ENCODE measurements at regions not wholly inside any gene's neighbourhood (a gene's known extent, or its start where the extent isn't known, plus 50 kb on each side); places are given as distances from the start of the nearest gene placed in this dataset.

GRCh38 chr16:47966325-47966724 lies 189.5 kb downstream of the ABCC12 start:
- TF ChIP-seq POLR2A (IDR thresholded peaks at IDR 0.05) = no peak
- TF ChIP-seq, protein P1, sequence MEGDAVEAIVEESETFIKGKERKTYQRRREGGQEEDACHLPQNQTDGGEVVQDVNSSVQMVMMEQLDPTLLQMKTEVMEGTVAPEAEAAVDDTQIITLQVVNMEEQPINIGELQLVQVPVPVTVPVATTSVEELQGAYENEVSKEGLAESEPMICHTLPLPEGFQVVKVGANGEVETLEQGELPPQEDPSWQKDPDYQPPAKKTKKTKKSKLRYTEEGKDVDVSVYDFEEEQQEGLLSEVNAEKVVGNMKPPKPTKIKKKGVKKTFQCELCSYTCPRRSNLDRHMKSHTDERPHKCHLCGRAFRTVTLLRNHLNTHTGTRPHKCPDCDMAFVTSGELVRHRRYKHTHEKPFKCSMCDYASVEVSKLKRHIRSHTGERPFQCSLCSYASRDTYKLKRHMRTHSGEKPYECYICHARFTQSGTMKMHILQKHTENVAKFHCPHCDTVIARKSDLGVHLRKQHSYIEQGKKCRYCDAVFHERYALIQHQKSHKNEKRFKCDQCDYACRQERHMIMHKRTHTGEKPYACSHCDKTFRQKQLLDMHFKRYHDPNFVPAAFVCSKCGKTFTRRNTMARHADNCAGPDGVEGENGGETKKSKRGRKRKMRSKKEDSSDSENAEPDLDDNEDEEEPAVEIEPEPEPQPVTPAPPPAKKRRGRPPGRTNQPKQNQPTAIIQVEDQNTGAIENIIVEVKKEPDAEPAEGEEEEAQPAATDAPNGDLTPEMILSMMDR (IDR thresholded peaks at IDR 0.05) = no peak
